HG02870 (cell line): ENCODE measurements at regions not wholly inside any gene's neighbourhood (a gene's known extent, or its start where the extent isn't known, plus 50 kb on each side); places are given as distances from the start of the nearest gene placed in this dataset.

Experiments
- ATAC-seq: cut with Tn5 transposase; IDR thresholded peaks from one replicate; pipeline ENCODE4 v1.9.1; 2021; ENCODE audit warnings: mild to moderate bottlenecking, moderate library complexity; ENCODE audit not compliant: unreplicated experiment

GRCh38 chr18:76553715-76554546 lies 58.9 kb upstream of the ZNF516 start:
- ATAC-seq: no peak

- no peak for ATAC-seq
These were observed 53.5 kb upstream of the ZNF516 start for GRCh38 chr18:76548541-76548940.

- no peak for ATAC-seq
These were observed 52.3 kb upstream of the ZNF516 start for GRCh38 chr18:76547296-76547695.

GRCh38 chr18:76546436-76546835 lies 51.4 kb upstream of the ZNF516 start:
- ATAC-seq: no peak

GRCh38 chr18:76546088-76546435 lies 51.0 kb upstream of the ZNF516 start:
- no peak for ATAC-seq

GRCh38 chr18:76545433-76546087 lies 50.5 kb upstream of the ZNF516 start:
- ATAC-seq: no peak

- no peak for ATAC-seq
These were observed 49.7 kb upstream of the ZNF516 start for GRCh38 chr18:76544511-76545345.
